Mammary epithelial cell (primary cell): ENCODE measurements at regions not wholly inside any gene's neighbourhood (a gene's known extent, or its start where the extent isn't known, plus 50 kb on each side); places are given as distances from the start of the nearest gene placed in this dataset.

Experiments used
- CTCF ChIP-seq, 2 donors: IDR thresholded peaks in 1 of 2; conservative IDR thresholded peaks in 1 of 2; 2 replicates each; pipeline ENCODE4 v1.5.1; 2011 to 2012; ENCODE audit warnings: inconsistent platforms in 2 of 2, low read length in 2 of 2, mild to moderate bottlenecking in 2 of 2, control low read depth in 1 of 2, low read depth in 1 of 2; ENCODE audit not compliant: insufficient read depth in 1 of 2; ENCODE audit errors: extremely low read depth in 1 of 2
- EZH2 ChIP-seq: IDR thresholded peaks from 2 replicates; pipeline ENCODE4 v1.6.1; 2012; ENCODE audit warnings: low read length, inconsistent platforms, borderline replicate concordance

GRCh38 chr5:153043886-153044285 is 446.6 kb upstream of the GRIA1 start:
- TF ChIP-seq CTCF (conservative IDR thresholded peaks at IDR 0.05 in 1 of 2, IDR thresholded peaks at IDR 0.05 in 1 of 2; ENCODE audit: extremely low read depth in 1 of 2, insufficient read depth in 1 of 2, low read depth in 1 of 2, low read length in 2 of 2) (no peak), EZH2 (no peak)
